T-helper 2 cell treated with Interferon-gamma antibody and Interleukin-4, amounts not matched to agents 5 μg/mL and 100 μg/mL, for 36 hours (primary cell): ENCODE measurements at regions not wholly inside any gene's neighbourhood (a gene's known extent, or its start where the extent isn't known, plus 50 kb on each side); places are given as distances from the start of the nearest gene placed in this dataset.
"Not testable (repeated sequence)": the region's sequence is repeated elsewhere in the genome, so short reads cannot be mapped to it uniquely, and the experiment has no call there.

ENCODE experiments used
- DNase-seq: peaks from one replicate; pipeline ENCODE4 v3.0.0; 2021; ENCODE audit warnings: low spot score
- H3K27ac Mint-ChIP-seq: one replicate; pipeline ENCODE4 v1.8.0; 2021; ENCODE audit warnings: mild to moderate bottlenecking, mixed read lengths
- H3K27me3 Mint-ChIP-seq: one replicate; pipeline ENCODE4 v1.8.0; 2021; ENCODE audit warnings: low read depth, mixed read lengths
- H3K36me3 Mint-ChIP-seq: one replicate; pipeline ENCODE4 v1.8.0; 2021; ENCODE audit warnings: low read depth, mixed read lengths
- H3K4me1 Mint-ChIP-seq: one replicate; pipeline ENCODE4 v1.8.0; 2021; ENCODE audit warnings: low read depth, mixed read lengths
- H3K4me3 Mint-ChIP-seq: one replicate; pipeline ENCODE4 v1.8.0; 2022; ENCODE audit warnings: mild to moderate bottlenecking, moderate library complexity, mixed read lengths
- H3K9me3 Mint-ChIP-seq: one replicate; pipeline ENCODE4 v1.8.0; 2021; ENCODE audit warnings: mixed read lengths

DNA sequence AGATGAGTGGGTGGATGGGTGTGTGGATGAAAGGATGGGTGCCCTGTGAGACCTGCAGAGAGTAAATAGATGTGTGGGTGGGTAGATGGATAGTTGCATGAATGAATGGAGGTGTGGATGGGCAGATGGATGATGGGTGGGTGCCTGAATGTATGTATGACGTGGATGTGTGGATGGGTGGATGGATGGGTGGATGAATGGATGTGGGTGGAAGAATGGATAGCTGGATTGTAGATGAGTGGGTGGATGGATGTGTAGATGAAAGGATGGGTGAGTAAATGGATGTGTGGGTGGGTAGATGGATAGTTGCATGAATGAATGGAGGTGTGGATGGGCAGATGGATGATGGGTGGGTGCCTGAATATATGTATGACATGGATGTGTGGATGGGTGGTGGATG lies 374.7 kb downstream of the BRD1 start:
- not testable (repeated sequence) for H3K9me3 Mint-ChIP-seq, DNase-seq, H3K4me1 Mint-ChIP-seq, H3K4me3 Mint-ChIP-seq, H3K27ac Mint-ChIP-seq, H3K36me3 Mint-ChIP-seq
- H3K27me3 Mint-ChIP-seq, result peaks cover 14% of the 10 kb centered on the region

DNA sequence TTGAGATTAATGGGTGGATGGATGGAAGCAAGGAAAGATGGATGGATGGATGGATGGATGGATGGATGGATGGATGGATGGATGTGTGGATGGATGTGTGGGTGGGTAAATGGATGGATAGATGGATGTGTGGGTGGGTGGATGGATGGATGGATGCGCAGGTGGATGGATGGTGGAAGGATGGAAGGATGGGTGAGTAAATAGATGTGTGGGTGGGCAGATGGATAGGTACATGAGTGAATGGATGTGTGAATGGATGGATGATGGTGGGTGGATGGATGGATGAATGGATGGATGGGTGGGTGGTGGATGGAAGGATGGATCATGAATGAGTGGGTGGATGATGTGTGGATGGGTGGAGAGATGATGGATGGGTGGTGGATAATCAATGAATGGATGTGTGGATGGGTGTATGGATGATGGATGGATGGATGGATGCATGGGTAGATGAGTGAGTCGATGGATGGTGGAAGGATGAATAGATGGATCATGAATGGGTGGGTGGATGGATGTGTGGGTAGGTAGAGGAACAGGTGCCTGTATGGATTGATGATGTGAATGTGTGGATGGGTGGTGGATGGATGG lies 375.2 kb downstream of the BRD1 start:
- H3K27me3 Mint-ChIP-seq, result peaks cover 14% of the 10 kb centered on the region
- no peak for DNase-seq
- no peaks in the 10 kb centered on the region for H3K36me3 Mint-ChIP-seq
- no peaks in the 10 kb centered on the region for H3K4me1 Mint-ChIP-seq
- no peaks in the 10 kb centered on the region for H3K9me3 Mint-ChIP-seq
- H3K27ac Mint-ChIP-seq, result no peak overlapping the region
- H3K4me3 Mint-ChIP-seq, result no peak overlapping the region

DNA sequence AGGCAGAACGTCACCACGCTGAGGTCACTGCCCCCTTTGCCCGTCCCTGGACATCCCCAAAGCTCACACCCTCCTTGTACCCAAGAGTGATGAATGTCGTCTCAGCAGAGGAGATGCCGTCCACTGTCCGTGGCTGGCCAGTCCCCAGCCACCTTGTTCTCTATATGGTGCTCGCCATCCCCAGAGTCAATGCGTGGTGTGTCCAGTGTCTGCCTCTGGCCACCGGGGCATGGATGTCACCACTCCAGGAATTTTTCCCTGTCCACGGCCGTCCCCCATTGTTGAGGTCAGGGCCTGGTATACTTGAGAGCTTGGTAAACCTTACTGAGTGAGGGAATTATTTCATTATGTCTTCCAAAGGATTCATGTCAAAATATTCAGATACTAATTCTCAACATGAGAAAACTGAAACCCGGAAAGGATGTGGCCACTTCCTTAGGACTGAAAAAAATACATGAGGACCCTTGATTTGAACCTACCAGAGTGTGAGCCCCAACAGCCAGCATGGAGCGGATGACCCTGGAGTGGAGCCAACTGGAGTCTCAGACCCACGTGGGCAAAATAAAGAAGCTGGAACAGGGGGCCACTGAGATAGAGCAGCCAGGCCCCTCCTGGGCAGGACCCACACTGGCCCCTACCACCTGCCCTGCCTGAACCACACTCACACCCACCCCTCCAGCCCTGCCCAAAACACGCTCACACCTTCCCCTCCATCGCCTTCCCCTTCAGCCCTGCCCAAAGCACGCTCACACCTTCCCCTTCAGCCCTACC lies 376.4 kb downstream of the BRD1 start:
- no peak overlapping the region for H3K27ac Mint-ChIP-seq
- H3K4me3 Mint-ChIP-seq, result no peak overlapping the region
- no peaks in the 10 kb centered on the region for H3K9me3 Mint-ChIP-seq
- no peaks in the 10 kb centered on the region for H3K36me3 Mint-ChIP-seq
- H3K4me1 Mint-ChIP-seq, result no peaks in the 10 kb centered on the region
- H3K27me3 Mint-ChIP-seq, result peaks cover 14% of the 10 kb centered on the region
- DNase-seq, result no peak

DNA sequence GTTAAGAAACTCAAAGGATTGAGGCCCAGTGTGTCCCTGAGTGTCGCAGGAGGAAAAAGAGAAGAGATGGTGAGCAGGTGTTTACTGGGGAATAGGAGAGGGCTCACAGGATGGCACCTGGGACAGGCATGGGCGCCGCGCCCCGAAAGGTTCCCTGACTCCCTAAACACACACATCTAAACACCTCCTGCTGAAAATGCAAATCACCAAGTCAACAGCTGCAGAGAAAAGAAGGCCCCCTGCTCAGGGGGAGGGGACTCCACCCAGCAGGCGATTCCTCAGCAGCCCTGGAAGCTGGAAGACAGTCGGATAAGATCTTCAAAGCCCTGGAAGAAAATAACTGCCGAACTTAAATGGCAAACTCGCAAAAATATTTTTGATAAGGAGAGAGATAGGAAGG lies 377.2 kb downstream of the BRD1 start:
- Mint-ChIP-seq H3K36me3 (no peaks in the 10 kb centered on the region), H3K4me1 (no peaks in the 10 kb centered on the region), H3K4me3 (no peak overlapping the region), H3K27ac (no peak overlapping the region), H3K27me3 (peaks cover 14% of the 10 kb centered on the region), H3K9me3 (no peaks in the 10 kb centered on the region)
- no peak for DNase-seq

DNA sequence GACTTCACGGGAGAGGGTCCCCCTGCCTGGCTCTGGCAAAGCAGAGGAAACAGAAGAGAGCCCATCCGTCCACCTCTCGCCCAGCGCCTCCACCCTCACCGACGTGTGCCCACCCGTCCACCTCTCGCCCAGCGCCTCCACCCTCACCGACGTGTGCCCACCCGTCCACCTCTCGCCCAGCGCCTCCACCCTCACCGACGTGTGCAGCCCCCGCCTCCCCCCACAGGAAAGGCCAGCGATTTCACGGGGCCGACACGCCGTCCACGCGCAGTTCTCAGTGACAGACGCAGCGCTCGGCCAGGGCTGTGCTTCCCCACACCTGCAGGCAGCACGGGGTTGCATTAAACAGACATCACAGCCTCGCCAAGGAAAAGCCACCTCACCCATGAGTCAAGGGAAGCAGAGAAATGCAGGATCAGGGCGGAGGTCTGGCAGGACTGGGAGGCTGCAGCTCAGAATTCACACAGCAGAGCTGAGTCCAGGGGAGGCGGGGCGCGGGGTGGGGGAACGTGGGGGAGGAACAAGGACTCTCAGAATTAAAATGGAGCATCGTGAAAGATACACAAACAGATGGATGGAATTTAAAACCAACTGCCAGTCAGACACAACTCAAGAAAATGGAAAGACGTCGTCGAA lies 377.7 kb downstream of the BRD1 start:
- no peak for DNase-seq
- H3K36me3 Mint-ChIP-seq, result no peaks in the 10 kb centered on the region
- no peaks in the 10 kb centered on the region for H3K9me3 Mint-ChIP-seq
- no peak overlapping the region for H3K4me3 Mint-ChIP-seq
- peaks cover 14% of the 10 kb centered on the region for H3K27me3 Mint-ChIP-seq
- H3K27ac Mint-ChIP-seq, result no peak overlapping the region
- no peaks in the 10 kb centered on the region for H3K4me1 Mint-ChIP-seq

DNA sequence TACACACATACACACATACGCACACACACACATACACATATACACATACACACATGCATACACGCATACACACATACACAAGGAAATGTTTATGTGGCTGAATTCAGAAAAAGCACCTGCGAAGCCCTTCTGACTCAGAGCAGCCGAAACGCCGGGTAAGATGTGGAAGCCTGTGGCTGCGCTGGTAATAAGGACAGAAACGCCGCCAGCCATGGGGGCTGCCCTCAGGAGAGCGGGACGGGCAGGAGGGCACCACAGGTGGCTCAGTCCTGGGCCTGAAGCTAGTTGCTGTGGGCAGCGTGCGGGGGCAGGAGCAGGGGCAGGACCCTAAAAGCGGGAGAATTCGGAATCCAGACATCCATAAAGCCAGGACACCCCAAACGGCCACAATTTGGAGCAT lies 378.3 kb downstream of the BRD1 start:
- DNase-seq, result no peak
- Mint-ChIP-seq H3K4me1 (no peaks in the 10 kb centered on the region), H3K27ac (no peak overlapping the region), H3K4me3 (no peak overlapping the region), H3K36me3 (no peaks in the 10 kb centered on the region), H3K9me3 (no peaks in the 10 kb centered on the region), H3K27me3 (peaks cover 14% of the 10 kb centered on the region)

DNA sequence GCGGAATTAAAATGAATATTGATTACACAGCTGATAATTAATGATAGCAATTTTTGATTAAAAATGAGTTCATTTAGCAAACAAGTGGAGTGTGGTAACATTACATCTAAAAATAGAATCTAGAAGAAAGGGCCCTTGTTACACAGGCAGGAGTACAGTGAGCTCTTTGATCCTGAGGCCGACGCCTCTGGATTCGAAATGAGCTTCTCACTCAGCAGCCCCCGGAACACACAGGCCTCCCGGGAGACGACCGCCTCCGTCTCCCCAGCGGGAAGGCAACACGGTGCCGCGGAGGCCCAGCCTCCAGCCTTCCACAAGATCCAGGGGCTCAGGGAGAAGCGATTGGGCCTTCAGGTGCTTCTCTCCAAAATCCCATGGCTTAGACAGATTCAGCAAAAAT lies 379.1 kb downstream of the BRD1 start:
- H3K36me3 Mint-ChIP-seq, result no peaks in the 10 kb centered on the region
- H3K27me3 Mint-ChIP-seq, result peaks cover 14% of the 10 kb centered on the region
- DNase-seq, result no peak
- no peaks in the 10 kb centered on the region for H3K9me3 Mint-ChIP-seq
- H3K4me3 Mint-ChIP-seq, result no peak overlapping the region
- no peaks in the 10 kb centered on the region for H3K4me1 Mint-ChIP-seq
- H3K27ac Mint-ChIP-seq, result no peak overlapping the region

DNA sequence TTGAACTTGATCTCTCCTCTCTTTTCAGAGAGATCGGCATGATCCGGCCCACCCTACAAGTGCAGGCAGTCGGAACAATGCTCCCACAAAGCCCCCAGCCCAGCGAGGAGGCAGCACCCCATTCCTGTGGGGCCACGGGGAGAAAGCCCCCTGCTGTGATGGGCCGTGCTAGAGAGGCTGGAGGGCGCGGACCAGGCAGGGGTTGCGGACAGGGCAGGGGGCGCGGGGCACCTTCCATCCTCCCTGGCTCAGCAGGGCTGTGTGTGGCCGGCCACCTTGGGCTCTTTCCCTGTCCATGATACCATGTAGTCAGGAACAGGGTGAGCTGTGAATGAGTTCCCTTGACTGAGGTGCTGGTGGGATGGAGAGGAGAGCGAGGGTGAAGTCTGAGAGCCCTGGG lies 379.8 kb downstream of the BRD1 start:
- Mint-ChIP-seq H3K36me3 (no peaks in the 10 kb centered on the region), H3K4me3 (no peak overlapping the region), H3K4me1 (no peaks in the 10 kb centered on the region), H3K27me3 (peaks cover 14% of the 10 kb centered on the region), H3K9me3 (no peaks in the 10 kb centered on the region), H3K27ac (no peak overlapping the region)
- DNase-seq, result no peak

DNA sequence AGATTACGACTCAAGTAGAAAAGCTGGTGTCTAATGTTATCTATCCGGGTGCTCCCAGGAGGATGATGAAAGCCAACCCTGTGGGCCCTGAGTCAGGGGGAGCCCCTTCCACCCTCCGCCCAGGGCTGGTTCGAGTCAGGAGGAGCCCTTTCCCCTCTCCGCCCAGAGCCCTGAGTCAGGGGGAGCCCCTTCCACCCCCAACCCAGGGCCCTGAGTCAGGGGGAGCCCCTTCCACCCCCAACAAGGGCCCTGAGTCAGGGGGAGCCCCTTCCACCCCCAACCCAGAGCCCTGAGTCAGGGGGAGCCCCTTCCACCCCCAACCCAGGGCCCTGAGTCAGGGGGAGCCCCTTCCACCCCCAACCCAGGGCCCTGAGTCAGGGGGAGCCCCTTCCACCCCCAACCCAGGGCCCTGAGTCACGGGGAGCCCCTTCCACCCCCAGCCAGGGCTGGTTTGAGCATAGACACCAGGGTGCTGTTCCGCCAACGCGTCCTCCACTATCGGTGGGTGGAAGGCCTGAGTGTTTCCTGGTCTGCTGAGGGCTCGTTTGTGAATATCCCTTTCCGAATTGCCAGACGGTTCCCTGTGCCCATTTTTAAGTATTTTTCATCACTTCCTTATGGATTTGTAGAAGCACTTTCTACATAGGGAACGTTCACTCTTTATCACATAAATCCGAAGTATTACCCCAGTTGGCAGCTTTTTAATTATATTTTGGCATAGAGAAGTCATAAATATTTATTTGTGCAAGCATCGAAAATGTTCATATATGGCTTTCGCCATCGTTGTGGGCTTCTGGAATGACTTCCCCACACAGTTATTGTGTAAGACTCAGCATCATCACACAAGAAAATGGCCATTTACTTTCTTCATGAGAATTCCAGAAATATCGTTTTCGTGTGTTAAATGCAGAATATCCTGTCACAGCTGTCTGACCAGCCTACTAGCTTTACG lies 380.6 kb downstream of the BRD1 start:
- Mint-ChIP-seq H3K4me1 (no peaks in the 10 kb centered on the region), H3K36me3 (no peaks in the 10 kb centered on the region), H3K27ac (no peak overlapping the region), H3K27me3 (peaks cover 14% of the 10 kb centered on the region), H3K9me3 (no peaks in the 10 kb centered on the region), H3K4me3 (no peak overlapping the region)
- DNase-seq, result peak; percentile 33

DNA sequence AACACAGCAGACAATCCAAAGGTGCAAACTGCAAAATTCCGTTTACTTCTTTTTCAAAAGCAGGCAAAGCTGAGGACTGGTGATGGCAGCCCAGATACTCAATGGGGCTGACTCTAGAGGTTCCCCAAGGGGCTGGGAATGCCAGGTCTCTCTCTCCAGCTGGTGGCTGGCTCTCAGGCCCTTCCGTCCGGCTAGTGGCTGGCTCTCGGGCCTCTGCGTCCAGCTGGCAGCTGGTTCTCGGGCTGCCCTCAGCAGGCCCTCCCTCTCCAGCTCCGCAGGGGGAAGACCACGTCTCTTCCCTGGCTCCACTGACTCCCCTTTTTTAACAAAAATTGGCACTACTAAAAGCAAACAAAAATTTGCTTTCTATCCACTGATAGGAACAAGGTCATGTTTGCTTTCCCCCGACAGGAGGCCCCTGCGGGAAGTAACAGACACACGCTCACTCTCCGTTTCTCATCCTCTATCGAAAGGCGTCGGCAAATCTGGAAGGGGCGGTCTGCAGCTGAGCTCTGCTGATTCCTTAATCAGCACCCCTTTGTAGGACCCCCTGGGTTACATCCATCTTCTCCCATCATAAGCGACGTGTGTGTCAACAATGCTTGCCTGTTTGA lies 381.4 kb downstream of the BRD1 start:
- H3K27ac Mint-ChIP-seq, result no peak overlapping the region
- no peak overlapping the region for H3K4me3 Mint-ChIP-seq
- no peaks in the 10 kb centered on the region for H3K36me3 Mint-ChIP-seq

DNA sequence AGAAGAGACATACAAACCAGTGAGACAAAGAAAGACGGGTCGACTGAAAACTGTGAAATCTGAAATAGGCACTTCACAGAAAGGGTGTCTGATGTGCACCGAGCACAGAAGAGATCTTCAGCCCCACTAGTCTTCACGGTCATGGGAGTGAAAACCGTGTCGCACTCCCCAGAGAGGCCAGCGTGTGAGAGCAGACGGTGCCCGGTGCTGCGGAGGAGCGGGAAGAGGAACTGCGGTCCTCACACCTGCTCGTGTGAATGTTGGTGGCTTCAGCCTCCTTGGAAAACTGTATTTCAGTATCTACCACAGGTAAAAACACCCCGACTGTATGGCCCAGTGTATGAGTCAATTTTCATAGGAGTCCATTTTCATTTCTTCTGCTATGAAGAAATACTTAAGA lies 382.9 kb downstream of the BRD1 start:
- H3K9me3 Mint-ChIP-seq, result no peaks in the 10 kb centered on the region
- no peak overlapping the region for H3K27ac Mint-ChIP-seq
- no peak for DNase-seq
- no peak overlapping the region for H3K4me3 Mint-ChIP-seq
- peaks cover 4% of the 10 kb centered on the region for H3K27me3 Mint-ChIP-seq
- no peaks in the 10 kb centered on the region for H3K36me3 Mint-ChIP-seq
- no peaks in the 10 kb centered on the region for H3K4me1 Mint-ChIP-seq

More for the DNA sequence above, 381.4 kb downstream of the BRD1 start:
- DNase-seq, result no peak
- H3K9me3 Mint-ChIP-seq, result no peaks in the 10 kb centered on the region
- H3K27me3 Mint-ChIP-seq, result peaks cover 14% of the 10 kb centered on the region
- no peaks in the 10 kb centered on the region for H3K4me1 Mint-ChIP-seq

DNA sequence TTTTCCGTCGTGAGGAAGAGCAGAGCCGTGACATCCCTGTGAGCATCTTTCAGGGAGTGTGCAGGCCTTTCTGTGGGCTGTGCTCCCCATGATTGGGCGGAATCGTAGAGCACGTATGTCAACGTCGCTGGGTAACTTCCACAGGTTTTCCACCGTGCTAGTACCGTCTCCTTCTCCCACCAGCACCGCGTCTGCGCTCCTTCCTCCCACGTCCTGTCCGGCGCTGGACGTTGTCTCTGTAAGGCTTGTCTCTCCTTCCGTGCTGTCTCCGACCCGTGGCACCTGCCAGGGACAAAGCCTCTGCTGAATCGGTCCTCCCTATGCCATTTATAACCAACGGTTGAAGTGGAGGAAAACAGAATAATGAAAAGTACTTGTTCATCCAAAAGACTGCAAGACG lies 386.7 kb downstream of the BRD1 start:
- no peak for DNase-seq
- Mint-ChIP-seq H3K27ac (no peak overlapping the region), H3K9me3 (no peaks in the 10 kb centered on the region), H3K4me1 (no peaks in the 10 kb centered on the region), H3K27me3 (no peaks in the 10 kb centered on the region), H3K36me3 (no peaks in the 10 kb centered on the region), H3K4me3 (no peak overlapping the region)

DNA sequence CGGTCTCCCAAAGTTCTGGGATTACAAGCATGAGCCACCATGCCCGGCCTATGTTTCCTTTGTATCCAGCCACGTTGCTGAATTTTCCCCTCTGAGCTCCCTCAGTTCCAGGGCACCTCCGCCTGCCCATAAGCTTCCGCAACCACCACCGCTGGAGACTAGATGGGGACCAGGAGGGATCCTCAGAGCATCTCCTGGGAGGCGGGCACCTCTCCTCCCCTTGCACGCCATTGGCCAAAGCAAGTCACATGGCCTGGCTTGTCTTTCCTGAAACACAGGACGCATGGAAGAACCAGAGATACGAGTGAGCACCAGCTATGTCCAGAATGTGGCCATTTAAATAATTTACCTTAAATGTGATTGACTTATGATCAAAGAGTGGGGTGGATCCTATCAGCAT lies 388.3 kb downstream of the BRD1 start:
- Mint-ChIP-seq H3K27ac (no peak overlapping the region), H3K27me3 (no peaks in the 10 kb centered on the region), H3K9me3 (no peaks in the 10 kb centered on the region), H3K36me3 (no peaks in the 10 kb centered on the region), H3K4me1 (no peaks in the 10 kb centered on the region), H3K4me3 (no peak overlapping the region)
- DNase-seq, result no peak
